Liver (tissue), 8 donors: ENCODE measurements at regions not wholly inside any gene's neighbourhood (a gene's known extent, or its start where the extent isn't known, plus 50 kb on each side); places are given as distances from the start of the nearest gene placed in this dataset.

Experiments used
- DNase-seq: peaks from one replicate; pipeline ENCODE4 v3.0.0-alpha.2; 2017; ENCODE audit warnings: low spot score
- H3K27ac ChIP-seq, 2 donors: one replicate each; pipeline ENCODE4 v1.7.0; 2013; ENCODE audit warnings: inconsistent platforms in 2 of 2, low read length in 2 of 2, control low read depth in 1 of 2, low read depth in 1 of 2, mild to moderate bottlenecking in 1 of 2
- H3K27me3 ChIP-seq, 4 donors: one replicate each; pipeline versions ENCODE4 v1.6.1 to v1.7.0; 2013; ENCODE audit warnings: low read length in 3 of 4, inconsistent platforms in 1 of 4, mild to moderate bottlenecking in 1 of 4, moderate library complexity in 1 of 4; ENCODE audit not compliant: control insufficient read depth in 4 of 4, insufficient read depth in 4 of 4
- H3K36me3 ChIP-seq, 4 donors: one replicate each; pipeline versions ENCODE4 v1.6.1 to v1.7.0; 2013; ENCODE audit warnings: low read length in 3 of 4, mild to moderate bottlenecking in 3 of 4, low read depth in 1 of 4, moderate library complexity in 1 of 4; ENCODE audit not compliant: control insufficient read depth in 4 of 4, insufficient read depth in 3 of 4
- H3K4me1 ChIP-seq, 4 donors: one replicate each; pipeline versions ENCODE4 v1.6.1 to v1.7.0; 2013; ENCODE audit warnings: low read length in 3 of 4, mild to moderate bottlenecking in 3 of 4, moderate library complexity in 1 of 4; ENCODE audit not compliant: control insufficient read depth in 4 of 4, insufficient read depth in 4 of 4
- H3K4me3 ChIP-seq, 3 donors: one replicate each; pipeline versions ENCODE4 v1.6.1 to v1.7.0; 2013; ENCODE audit warnings: low read length in 3 of 3, control low read depth in 1 of 3, low read depth in 1 of 3, mild to moderate bottlenecking in 1 of 3
- H3K9ac ChIP-seq, 2 donors: one replicate each; pipeline ENCODE4 v1.7.0; 2013; ENCODE audit warnings: low read length in 2 of 2, mild to moderate bottlenecking in 2 of 2, moderate library complexity in 2 of 2, control low read depth in 1 of 2, low read depth in 1 of 2
- H3K9me3 ChIP-seq, 4 donors: one replicate each; pipeline versions ENCODE4 v1.6.1 to v1.7.0; 2013; ENCODE audit warnings: low read length in 3 of 4; ENCODE audit not compliant: control insufficient read depth in 4 of 4
- ATF3 ChIP-seq: IDR thresholded peaks from 2 replicates; pipeline ENCODE4 v1.6.1; 2016; ENCODE audit warnings: antibody characterized with exemption
- EGR1 ChIP-seq, 2 donors: IDR thresholded peaks; 2 replicates each; pipeline ENCODE4 v1.6.1; 2016 to 2018; ENCODE audit warnings: antibody characterized with exemption in 2 of 2, low read depth in 2 of 2
- FOXA1 ChIP-seq: IDR thresholded peaks from 2 replicates; pipeline ENCODE4 v1.6.1; 2016; ENCODE audit warnings: antibody characterized with exemption
- FOXA2 ChIP-seq: IDR thresholded peaks from 2 replicates; pipeline ENCODE4 v1.6.1; 2016; ENCODE audit warnings: antibody characterized with exemption
- GABPA ChIP-seq, 2 donors: IDR thresholded peaks in 1 of 2; conservative IDR thresholded peaks in 1 of 2; 2 replicates each; pipeline ENCODE4 v1.6.1; 2016; ENCODE audit warnings: antibody characterized with exemption in 2 of 2, mild to moderate bottlenecking in 1 of 2, moderate library complexity in 1 of 2
- HNF4A ChIP-seq, 2 donors: conservative IDR thresholded peaks; 2 replicates each; pipeline ENCODE4 v1.6.1; 2016; ENCODE audit warnings: antibody characterized with exemption in 2 of 2, mild to moderate bottlenecking in 2 of 2
- HNF4G ChIP-seq: IDR thresholded peaks from 2 replicates; pipeline ENCODE4 v1.6.1; 2016; ENCODE audit warnings: antibody characterized with exemption
- JUND ChIP-seq, 2 donors: IDR thresholded peaks; 2 replicates each; pipeline ENCODE4 v1.6.1; 2016; ENCODE audit warnings: antibody characterized with exemption in 2 of 2
- NR2F2 ChIP-seq: IDR thresholded peaks from 2 replicates; pipeline ENCODE4 v1.6.1; 2016; ENCODE audit warnings: antibody characterized with exemption
- RAD21 ChIP-seq, 2 donors: IDR thresholded peaks; 2 replicates each; pipeline ENCODE4 v1.6.1; 2016; ENCODE audit warnings: antibody characterized with exemption in 2 of 2, mild to moderate bottlenecking in 2 of 2
- REST ChIP-seq: IDR thresholded peaks from 2 replicates; pipeline ENCODE4 v1.6.1; 2016; ENCODE audit warnings: antibody characterized with exemption, mild to moderate bottlenecking
- RXRA ChIP-seq, 2 donors: IDR thresholded peaks; 2 replicates each; pipeline ENCODE4 v1.6.1; 2017 to 2018; ENCODE audit warnings: antibody characterized with exemption in 2 of 2, mild to moderate bottlenecking in 1 of 2
- SP1 ChIP-seq: IDR thresholded peaks from 2 replicates; pipeline ENCODE4 v1.6.1; 2018; ENCODE audit warnings: antibody characterized with exemption, mild to moderate bottlenecking
- TAF1 ChIP-seq: conservative IDR thresholded peaks from 2 replicates; pipeline ENCODE4 v1.6.1; 2016; ENCODE audit warnings: antibody characterized with exemption, mild to moderate bottlenecking
- YY1 ChIP-seq: IDR thresholded peaks from 2 replicates; pipeline ENCODE4 v1.6.1; 2016; ENCODE audit warnings: antibody characterized with exemption, mild to moderate bottlenecking
- ZBTB33 ChIP-seq: IDR thresholded peaks from 2 replicates; pipeline ENCODE4 v1.6.1; 2016; ENCODE audit warnings: antibody characterized with exemption
- WGBS: extraction: QIAGEN DNeasy Blood & Tissue Kit; methylation state at CpG from one replicate; pipeline ENCODE4 v1.1.7; 2013; 5-methylcytosine and 5-hydroxymethylcytosine counted together
- TF ChIP-seq, protein P1 (sequence below): IDR thresholded peaks from 2 replicates; pipeline ENCODE4 v1.6.1; 2016; ENCODE audit warnings: antibody characterized with exemption
- TF ChIP-seq, protein P2 (sequence below): fragments of 150-350 bp; IDR thresholded peaks from 2 replicates; pipeline ENCODE4 v1.5.1; 2017; ENCODE audit warnings: improper control_type of control experiment, low read depth, low read length; ENCODE audit not compliant: missing input control
- donor health status: healthy.
- donor health status: healthy.
- donor health status: healthy.
- donor health status: healthy.
- donor health status: healthy.

DNA sequence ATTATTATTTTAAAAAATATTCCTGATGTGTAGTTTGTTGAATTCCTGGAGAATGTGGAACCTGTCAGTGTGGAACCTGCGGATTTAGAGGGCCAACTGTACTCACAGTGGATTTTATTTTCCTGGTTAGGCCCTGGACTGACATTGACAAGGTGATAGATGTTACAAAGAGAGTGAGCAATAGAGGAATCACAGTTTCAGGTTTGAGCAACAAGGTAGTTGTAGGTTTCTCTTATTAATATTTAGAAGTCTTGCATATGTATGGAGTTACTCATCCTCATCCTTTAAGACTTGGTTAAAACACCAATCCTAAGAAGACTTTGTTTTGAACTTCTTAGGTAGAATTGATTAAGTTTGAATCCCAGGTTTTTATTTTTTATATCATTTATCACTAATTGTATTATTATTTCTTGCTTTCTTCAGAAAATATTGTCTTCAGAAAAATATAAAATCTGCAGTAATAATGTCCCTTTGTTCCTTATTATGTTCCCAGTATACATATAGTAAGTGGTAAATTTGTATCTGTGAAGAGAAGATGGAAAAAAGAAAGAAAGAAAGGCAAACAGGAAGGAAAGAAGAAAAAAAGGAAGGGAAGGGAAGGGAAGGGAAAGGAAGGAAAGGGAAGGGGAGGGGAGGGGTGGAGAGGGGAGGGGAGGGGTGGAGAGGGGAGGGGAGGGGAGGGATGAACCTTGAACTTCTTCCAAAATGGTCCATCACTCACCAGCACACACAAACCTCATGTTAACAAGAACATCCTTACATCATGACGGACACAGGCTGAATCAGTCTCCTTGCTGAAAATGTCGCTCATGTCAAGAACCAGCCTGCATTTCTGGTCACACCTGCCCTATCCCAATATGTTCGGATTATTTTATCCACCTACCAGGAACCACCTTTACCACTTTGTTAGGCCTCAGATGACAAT is 867.2 kb downstream of the CDH11 start:
- WGBS: 83% methylated on average over 4 of the region's 4 CpGs
- TF ChIP-seq, protein P1, sequence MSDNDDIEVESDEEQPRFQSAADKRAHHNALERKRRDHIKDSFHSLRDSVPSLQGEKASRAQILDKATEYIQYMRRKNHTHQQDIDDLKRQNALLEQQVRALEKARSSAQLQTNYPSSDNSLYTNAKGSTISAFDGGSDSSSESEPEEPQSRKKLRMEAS: no peak
- TF ChIP-seq ATF3 (no peak), HNF4A (conservative IDR thresholded peaks at IDR 0.05) (no peak), RXRA (IDR thresholded peaks at IDR 0.05) (no peak), REST (no peak), TAF1 (no peak), FOXA2 (no peak), YY1 (no peak), FOXA1 (no peak), HNF4G (no peak), SP1 (no peak), EGR1 (IDR thresholded peaks at IDR 0.05; ENCODE audit: low read depth in 2 of 2) (no peak), JUND (IDR thresholded peaks at IDR 0.05) (no peak), GABPA (IDR thresholded peaks at IDR 0.05 in 1 of 2, conservative IDR thresholded peaks at IDR 0.05 in 1 of 2) (no peak), NR2F2 (no peak), RAD21 (IDR thresholded peaks at IDR 0.05) (no peak), ZBTB33 (no peak)
- TF ChIP-seq, protein P2, sequence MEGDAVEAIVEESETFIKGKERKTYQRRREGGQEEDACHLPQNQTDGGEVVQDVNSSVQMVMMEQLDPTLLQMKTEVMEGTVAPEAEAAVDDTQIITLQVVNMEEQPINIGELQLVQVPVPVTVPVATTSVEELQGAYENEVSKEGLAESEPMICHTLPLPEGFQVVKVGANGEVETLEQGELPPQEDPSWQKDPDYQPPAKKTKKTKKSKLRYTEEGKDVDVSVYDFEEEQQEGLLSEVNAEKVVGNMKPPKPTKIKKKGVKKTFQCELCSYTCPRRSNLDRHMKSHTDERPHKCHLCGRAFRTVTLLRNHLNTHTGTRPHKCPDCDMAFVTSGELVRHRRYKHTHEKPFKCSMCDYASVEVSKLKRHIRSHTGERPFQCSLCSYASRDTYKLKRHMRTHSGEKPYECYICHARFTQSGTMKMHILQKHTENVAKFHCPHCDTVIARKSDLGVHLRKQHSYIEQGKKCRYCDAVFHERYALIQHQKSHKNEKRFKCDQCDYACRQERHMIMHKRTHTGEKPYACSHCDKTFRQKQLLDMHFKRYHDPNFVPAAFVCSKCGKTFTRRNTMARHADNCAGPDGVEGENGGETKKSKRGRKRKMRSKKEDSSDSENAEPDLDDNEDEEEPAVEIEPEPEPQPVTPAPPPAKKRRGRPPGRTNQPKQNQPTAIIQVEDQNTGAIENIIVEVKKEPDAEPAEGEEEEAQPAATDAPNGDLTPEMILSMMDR: no peak
- Histone ChIP-seq H3K4me3 (no peak overlapping the region), H3K9me3 (no peaks in the 10 kb centered on the region), H3K36me3 (no peaks in the 10 kb centered on the region), H3K4me1 (no peaks in the 10 kb centered on the region), H3K27me3 (no peaks in the 10 kb centered on the region), H3K27ac (no peak overlapping the region), H3K9ac (no peak overlapping the region)
- DNase-seq: no peak
